Suppressor macrophage treated with lipopolysaccharide for 1 hour (primary cell): ENCODE measurements at regions not wholly inside any gene's neighbourhood (a gene's known extent, or its start where the extent isn't known, plus 50 kb on each side); places are given as distances from the start of the nearest gene placed in this dataset.
"Not testable (repeated sequence)": the region's sequence is repeated elsewhere in the genome, so short reads cannot be mapped to it uniquely, and the experiment has no call there.

Source experiments
- DNase-seq, 3 donors: peaks; one replicate each; pipeline ENCODE4 v3.0.0-alpha.2; 2020 to 2022

- DNase-seq = no peak
These were observed 60.1 kb upstream of the PTPRK start for GRCh38 chr6:128580224-128581110.

- DNase-seq = not testable (repeated sequence)
These were observed 54.9 kb upstream of the PTPRK start for GRCh38 chr6:128575254-128575653.

- no peak for DNase-seq
These were observed 54.0 kb upstream of the PTPRK start for GRCh38 chr6:128574402-128574801.

GRCh38 chr6:128573036-128573435 is 52.6 kb upstream of the PTPRK start:
- no peak for DNase-seq

GRCh38 chr6:128572294-128572693 is 51.9 kb upstream of the PTPRK start:
- no peak for DNase-seq

- DNase-seq = no peak
These were observed 50.3 kb upstream of the PTPRK start for GRCh38 chr6:128570680-128571063.

- DNase-seq = no peak
These were observed 49.6 kb upstream of the PTPRK start for GRCh38 chr6:128569732-128570679.
